Stomach smooth muscle (tissue), 2 donors: ENCODE measurements at regions not wholly inside any gene's neighbourhood (a gene's known extent, or its start where the extent isn't known, plus 50 kb on each side); places are given as distances from the start of the nearest gene placed in this dataset.

Source experiments
- H3K27ac ChIP-seq: one replicate; pipeline ENCODE4 v1.7.0; 2013; ENCODE audit warnings: mild to moderate bottlenecking, low read length, inconsistent platforms
- H3K27me3 ChIP-seq, 2 donors: one replicate each; pipeline ENCODE4 v1.7.0; 2013; ENCODE audit warnings: low read length in 2 of 2; ENCODE audit not compliant: insufficient read depth in 2 of 2, control insufficient read depth in 1 of 2
- H3K36me3 ChIP-seq, 2 donors: one replicate each; pipeline ENCODE4 v1.7.0; 2013; ENCODE audit warnings: low read length in 2 of 2; ENCODE audit not compliant: control insufficient read depth in 2 of 2, insufficient read depth in 2 of 2
- H3K4me1 ChIP-seq: one replicate; pipeline ENCODE4 v1.7.0; 2013; ENCODE audit warnings: low read length; ENCODE audit not compliant: control insufficient read depth, insufficient read depth
- H3K4me3 ChIP-seq, 2 donors: one replicate each; pipeline ENCODE4 v1.7.0; 2013; ENCODE audit warnings: low read length in 2 of 2
- H3K9ac ChIP-seq, 2 donors: one replicate each; pipeline ENCODE4 v1.7.0; 2013; ENCODE audit warnings: low read length in 2 of 2, mild to moderate bottlenecking in 1 of 2
- H3K9me3 ChIP-seq, 2 donors: one replicate each; pipeline ENCODE4 v1.7.0; 2013; ENCODE audit warnings: low read length in 2 of 2; ENCODE audit not compliant: control insufficient read depth in 2 of 2
- donor health status: healthy.
- donor health status: Pancreatic carcinoma.

DNA sequence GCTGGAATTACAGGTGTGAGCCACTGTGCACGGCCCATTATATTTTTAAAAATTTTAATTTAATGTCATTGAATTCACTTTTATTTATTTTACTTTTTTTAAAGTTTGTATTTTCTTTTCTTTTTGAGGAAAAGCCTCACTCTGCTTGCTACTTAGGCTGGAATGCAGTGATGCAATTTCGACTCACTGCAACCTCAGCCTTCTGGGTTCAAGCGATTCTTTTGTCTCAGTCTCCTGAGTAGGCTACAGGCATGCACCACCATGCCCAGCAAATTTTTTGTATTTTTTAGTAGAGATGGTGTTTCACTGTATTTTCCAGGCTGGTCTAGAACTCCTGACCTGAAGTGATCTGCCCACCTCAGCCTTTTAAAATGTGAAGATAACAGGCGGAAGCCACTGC lies 277.5 kb upstream of the HSFY2 start:
- Histone ChIP-seq H3K36me3 (no peaks in the 10 kb centered on the region), H3K4me1 (no peaks in the 10 kb centered on the region), H3K27me3 (no peaks in the 10 kb centered on the region), H3K4me3 (no peak overlapping the region), H3K27ac (no peak overlapping the region), H3K9ac (no peak overlapping the region), H3K9me3 (no peaks in the 10 kb centered on the region)

DNA sequence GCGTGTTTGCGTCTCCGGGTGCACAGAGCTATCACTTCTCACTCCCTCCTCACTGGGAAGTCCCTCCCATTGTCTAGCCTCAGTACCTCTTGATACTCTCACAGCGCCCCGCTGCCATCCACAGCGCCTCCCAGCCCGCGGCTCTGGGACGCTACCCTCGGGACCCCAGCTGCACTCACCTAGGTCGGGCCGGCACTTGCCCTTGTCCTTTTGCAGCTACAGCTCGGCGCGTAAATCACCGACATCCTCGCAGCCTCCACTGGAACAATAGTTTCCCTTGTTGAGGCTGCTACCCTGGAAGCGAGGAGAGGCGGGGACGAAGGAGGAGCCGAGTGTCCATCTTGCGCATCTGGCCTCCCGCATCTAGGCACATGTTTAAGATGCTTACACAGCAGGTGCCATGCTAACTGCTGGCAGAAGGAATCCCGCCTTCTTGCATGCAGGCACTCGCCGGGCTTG lies 269.5 kb upstream of the HSFY2 start:
- H3K27me3 ChIP-seq: no peaks in the 10 kb centered on the region
- no peaks in the 10 kb centered on the region for H3K9me3 ChIP-seq
- H3K4me3 ChIP-seq: no peak overlapping the region
- H3K9ac ChIP-seq: no peak overlapping the region
- no peaks in the 10 kb centered on the region for H3K36me3 ChIP-seq
- H3K4me1 ChIP-seq: no peaks in the 10 kb centered on the region
- H3K27ac ChIP-seq: no peak overlapping the region

DNA sequence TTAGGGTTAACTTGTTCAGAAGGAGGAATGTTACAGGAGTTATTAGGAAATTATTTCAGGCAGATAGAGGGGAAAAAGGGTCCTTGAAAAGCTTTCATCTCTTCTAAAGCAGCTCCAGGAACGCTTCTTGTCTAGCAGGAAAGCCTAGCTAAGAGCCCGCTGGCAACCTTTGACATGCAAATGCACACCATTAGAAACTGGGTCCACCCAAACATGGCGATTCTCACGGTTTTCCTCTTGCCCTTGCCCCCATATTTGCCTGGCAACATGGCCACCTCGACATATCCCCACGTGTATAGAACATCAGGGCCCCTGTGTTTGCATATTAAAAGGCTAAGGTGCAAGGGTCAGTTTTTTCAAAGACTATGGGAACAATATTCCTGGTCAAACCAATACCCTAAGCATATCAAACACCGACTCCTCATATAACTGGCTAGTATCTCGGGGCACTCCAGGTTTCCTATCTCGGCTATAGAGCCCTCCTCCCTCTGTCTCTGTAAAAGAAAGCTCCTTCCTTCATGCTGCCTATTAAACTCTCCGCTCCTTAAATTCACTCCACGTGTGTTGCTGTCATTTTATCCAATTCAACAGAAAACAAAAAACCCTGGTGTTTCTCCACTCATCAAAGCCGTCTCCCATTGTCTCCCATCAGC lies 268.9 kb upstream of the HSFY2 start:
- H3K27me3 ChIP-seq: no peaks in the 10 kb centered on the region
- H3K4me3 ChIP-seq: no peak overlapping the region
- no peak overlapping the region for H3K27ac ChIP-seq
- H3K9me3 ChIP-seq: no peaks in the 10 kb centered on the region
- no peaks in the 10 kb centered on the region for H3K36me3 ChIP-seq
- H3K4me1 ChIP-seq: no peaks in the 10 kb centered on the region
- H3K9ac ChIP-seq: no peak overlapping the region

DNA sequence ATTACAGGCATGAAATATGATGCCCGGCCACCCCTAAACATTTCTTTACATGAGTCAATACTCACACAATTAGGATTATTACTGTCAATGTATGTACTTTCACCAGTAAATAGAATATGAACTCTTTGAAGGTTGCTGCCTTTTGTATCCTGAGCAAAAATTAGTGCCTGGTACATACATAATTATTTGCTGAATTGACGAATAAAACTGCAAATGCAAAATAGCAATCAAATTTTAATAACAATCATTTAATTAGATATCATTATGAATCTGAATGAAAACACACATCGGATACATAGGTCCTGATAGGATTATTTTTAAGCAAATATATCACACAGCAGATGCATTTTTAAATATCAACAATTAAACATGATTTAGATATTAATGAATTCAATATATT lies 253.1 kb upstream of the HSFY2 start:
- Histone ChIP-seq H3K9ac (no peak overlapping the region), H3K36me3 (no peaks in the 10 kb centered on the region), H3K27ac (no peak overlapping the region), H3K9me3 (no peaks in the 10 kb centered on the region), H3K27me3 (no peaks in the 10 kb centered on the region), H3K4me3 (no peak overlapping the region), H3K4me1 (no peaks in the 10 kb centered on the region)

DNA sequence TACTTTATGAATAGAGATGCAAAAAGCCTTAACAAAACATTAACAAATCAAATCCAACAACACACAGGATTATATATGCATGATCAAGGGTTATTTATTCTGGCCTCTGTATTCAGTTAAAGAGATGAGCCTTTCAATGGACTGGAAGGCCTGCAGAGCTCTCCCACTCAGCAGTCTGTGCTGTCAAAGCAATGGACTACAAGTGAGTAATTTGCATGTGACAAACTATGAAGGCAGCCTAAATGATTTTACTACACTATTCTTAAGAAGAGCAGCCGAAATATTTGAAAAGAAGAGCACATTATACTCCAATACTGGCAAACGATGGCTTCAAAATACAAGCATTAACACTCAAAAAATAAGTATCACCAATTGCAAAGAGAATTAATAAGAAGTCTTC lies 250.4 kb upstream of the HSFY2 start:
- H3K36me3 ChIP-seq: no peaks in the 10 kb centered on the region

DNA sequence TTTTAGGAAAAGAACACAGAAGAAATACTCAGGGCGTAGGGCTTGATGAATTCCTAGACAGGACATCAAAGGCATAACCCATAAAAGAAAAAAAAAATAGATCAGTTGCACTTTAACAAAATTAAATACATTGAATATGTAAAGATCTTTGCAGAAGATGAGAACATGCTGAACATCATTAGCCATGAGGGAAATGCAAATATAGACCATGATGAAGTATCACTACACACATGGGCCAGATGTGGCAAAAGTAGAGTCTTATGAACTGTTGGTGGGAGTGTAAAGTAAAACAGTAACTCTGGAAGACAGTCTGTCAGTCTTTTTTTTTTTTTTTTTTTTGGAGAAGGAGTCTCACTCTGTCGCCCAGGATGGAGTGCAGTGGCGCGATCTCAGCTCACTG lies 246.7 kb upstream of the HSFY2 start:
- Histone ChIP-seq H3K27ac (no peak overlapping the region), H3K36me3 (no peaks in the 10 kb centered on the region), H3K4me1 (no peaks in the 10 kb centered on the region), H3K4me3 (no peak overlapping the region), H3K9me3 (no peaks in the 10 kb centered on the region), H3K27me3 (no peaks in the 10 kb centered on the region), H3K9ac (no peak overlapping the region)

More for the DNA sequence above, 250.4 kb upstream of the HSFY2 start:
- no peaks in the 10 kb centered on the region for H3K27me3 ChIP-seq
- H3K9me3 ChIP-seq: no peaks in the 10 kb centered on the region
- no peaks in the 10 kb centered on the region for H3K4me1 ChIP-seq
- H3K9ac ChIP-seq: no peak overlapping the region
- no peak overlapping the region for H3K4me3 ChIP-seq
- H3K27ac ChIP-seq: no peak overlapping the region

DNA sequence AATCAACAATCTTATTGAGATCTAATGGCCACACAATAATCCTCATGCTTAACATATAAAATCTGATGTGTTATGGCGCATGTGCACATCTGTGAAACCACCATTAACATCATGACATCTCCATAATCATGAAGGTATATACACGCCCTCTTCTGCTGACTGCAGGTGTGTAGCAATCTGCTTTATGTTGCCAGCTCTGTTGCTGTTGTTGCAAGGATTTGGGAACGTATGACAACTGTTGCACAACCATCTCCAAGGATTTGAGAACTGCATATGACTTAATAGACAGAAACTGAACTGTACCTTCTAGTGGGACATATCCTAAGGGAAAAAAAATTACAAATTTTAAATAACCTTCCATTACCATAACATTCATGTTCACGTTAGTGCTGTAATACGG lies 243.5 kb upstream of the HSFY2 start:
- H3K36me3 ChIP-seq: no peaks in the 10 kb centered on the region
- H3K27ac ChIP-seq: no peak overlapping the region
- H3K27me3 ChIP-seq: no peaks in the 10 kb centered on the region
- no peak overlapping the region for H3K9ac ChIP-seq
- no peaks in the 10 kb centered on the region for H3K4me1 ChIP-seq
- H3K4me3 ChIP-seq: no peak overlapping the region
- H3K9me3 ChIP-seq: no peaks in the 10 kb centered on the region

DNA sequence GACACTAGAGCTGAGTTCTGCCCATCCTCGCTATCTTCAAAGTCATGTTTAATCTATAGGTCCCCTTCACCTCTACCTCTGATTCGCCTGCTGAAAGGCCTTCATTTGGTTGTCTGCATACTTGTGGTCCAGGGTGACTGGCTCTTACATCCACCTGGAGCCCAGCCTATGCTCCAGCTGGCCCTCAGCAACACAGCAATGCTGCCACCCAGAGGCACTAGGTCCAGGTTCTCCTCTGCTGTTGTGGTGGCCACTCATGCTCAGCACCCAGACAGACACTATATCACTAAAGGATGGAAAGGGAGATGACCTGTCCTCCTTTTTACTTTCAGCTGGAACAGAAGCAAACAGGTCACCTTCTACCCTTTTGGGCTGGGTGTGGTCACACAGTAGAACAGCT lies 242.3 kb upstream of the HSFY2 start:
- Histone ChIP-seq H3K9ac (no peak overlapping the region), H3K9me3 (no peaks in the 10 kb centered on the region), H3K4me3 (no peak overlapping the region), H3K27ac (no peak overlapping the region), H3K27me3 (no peaks in the 10 kb centered on the region), H3K36me3 (no peaks in the 10 kb centered on the region), H3K4me1 (no peaks in the 10 kb centered on the region)

DNA sequence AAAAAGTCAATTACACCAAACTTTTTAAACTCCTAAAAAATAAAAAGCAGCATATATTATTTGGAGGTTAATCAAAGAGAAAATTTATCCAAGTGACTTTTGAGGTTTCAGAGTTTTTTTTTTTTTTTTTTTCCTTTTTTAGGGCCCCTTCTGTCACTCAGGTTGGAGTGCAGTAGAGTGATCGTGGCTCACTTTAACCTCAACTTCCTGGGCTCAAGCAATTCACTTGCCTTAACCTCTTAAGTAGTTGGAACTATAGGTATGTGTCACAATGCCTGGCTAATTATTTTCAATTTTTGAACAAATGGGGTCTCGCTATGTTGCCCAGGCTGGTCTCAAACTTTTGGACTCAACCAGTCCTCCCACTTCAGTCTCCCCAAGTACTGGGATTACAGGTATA lies 241.7 kb upstream of the HSFY2 start:
- Histone ChIP-seq H3K36me3 (no peaks in the 10 kb centered on the region), H3K9me3 (no peaks in the 10 kb centered on the region), H3K4me3 (no peak overlapping the region), H3K27ac (no peak overlapping the region), H3K4me1 (no peaks in the 10 kb centered on the region), H3K9ac (no peak overlapping the region), H3K27me3 (no peaks in the 10 kb centered on the region)

DNA sequence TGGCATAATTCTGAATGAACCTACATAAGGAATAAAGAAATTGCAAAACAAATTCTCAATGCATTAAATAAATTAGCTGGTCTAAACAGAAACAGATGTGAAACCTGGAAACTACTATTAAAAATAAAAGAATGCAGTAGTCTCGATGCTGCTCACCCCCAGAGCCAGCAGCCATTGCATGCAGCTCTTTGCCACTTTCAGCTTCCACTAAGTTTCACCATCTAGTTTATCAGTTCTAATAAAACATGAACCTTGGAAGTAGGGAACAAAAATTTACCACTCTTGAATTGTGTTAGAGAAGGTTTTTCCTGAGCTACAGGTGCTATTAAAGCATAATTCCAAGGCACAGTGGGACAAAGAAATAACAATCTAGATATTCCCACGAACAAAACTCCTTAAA lies 239.4 kb upstream of the HSFY2 start:
- Histone ChIP-seq H3K27ac (no peak overlapping the region), H3K9me3 (no peaks in the 10 kb centered on the region), H3K9ac (no peak overlapping the region), H3K4me3 (no peak overlapping the region), H3K36me3 (no peaks in the 10 kb centered on the region), H3K27me3 (no peaks in the 10 kb centered on the region), H3K4me1 (no peaks in the 10 kb centered on the region)

DNA sequence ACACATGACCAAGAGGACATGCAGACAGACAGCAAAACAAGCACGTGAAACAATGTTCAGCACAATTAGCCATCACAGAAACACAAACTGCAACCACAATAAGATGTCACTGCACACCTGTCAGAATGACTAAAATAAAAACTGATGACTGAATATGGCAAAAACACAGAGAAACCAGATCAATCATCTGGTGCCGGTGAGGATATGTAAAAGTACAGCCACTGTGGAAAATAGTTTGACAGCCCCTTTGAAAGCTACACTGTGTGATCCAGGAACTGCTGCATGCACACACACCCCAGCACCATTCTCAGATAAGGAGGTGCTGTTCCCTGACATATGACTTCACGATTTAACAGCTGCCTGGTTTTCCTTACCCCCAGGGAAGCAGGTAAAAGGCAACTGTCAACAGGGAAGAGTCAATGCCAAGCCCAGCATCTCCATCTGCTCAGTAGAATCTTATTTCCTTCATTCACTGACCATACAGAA lies 238.1 kb upstream of the HSFY2 start:
- H3K36me3 ChIP-seq: no peaks in the 10 kb centered on the region
- no peak overlapping the region for H3K27ac ChIP-seq
- H3K4me1 ChIP-seq: no peaks in the 10 kb centered on the region
- H3K4me3 ChIP-seq: no peak overlapping the region
- no peaks in the 10 kb centered on the region for H3K27me3 ChIP-seq
- H3K9ac ChIP-seq: no peak overlapping the region
- no peaks in the 10 kb centered on the region for H3K9me3 ChIP-seq
